ENCODE measurements at regions not wholly inside any gene's neighbourhood (a gene's known extent, or its start where the extent isn't known, plus 50 kb on each side); places are given as distances from the start of the nearest gene placed in this dataset.

DNA sequence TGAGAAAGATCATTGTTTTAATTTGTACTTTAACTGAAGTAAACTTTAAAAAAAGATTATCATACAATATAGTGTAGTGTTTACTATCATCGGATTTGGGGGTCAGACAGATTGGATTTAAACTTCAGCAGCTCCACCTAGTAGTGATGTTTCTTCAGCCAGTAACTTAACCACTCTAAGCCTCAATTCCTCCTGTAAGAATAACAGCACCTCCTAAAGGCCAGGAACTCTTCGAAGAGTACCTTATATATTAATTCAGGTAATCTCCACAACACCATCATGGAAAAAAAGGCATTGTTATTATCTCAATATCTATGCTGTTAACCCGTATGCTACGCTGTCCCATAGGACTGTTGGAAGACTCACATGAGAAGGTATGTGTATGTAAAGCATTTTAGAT, 69.0 kb upstream of the DLGAP1 start:
- POLR2A ChIA-PET, result no interaction called here

DNA sequence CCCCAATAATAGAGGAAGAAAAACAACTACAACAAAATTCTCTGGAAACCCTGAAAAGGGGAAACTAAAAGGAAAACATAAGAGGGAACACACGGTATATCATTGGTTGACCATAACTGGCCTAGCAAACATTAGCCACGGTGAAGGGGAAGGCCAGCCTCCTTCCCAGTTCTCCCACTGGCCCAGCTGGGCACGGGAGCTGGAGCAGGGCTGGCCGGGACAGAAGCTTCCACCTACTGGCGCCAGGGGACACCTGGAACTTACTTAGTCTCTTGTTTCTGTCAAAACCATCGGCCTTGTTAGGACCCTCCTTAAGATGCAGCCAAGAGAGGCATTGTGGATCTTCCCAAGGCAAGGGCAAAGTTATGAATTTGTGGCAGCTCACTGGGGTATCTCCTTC, 56.1 kb upstream of the DLGAP1 start:
- H3K4me1 Mint-ChIP-seq, result no peaks in the 10 kb centered on the region
- H3K27me3 ChIP-seq (ENCODE audit: insufficient read depth, low read length, poor library complexity, severe bottlenecking), result no peaks in the 10 kb centered on the region

More for the DNA sequence above, 69.0 kb upstream of the DLGAP1 start:
- no peaks in the 10 kb centered on the region for H3K9me3 ChIP-seq (ENCODE audit: low read length)
- no peaks in the 10 kb centered on the region for H3K27me3 Mint-ChIP-seq
- no peak for DNase-seq
- H3K36me3 Mint-ChIP-seq, result no peaks in the 10 kb centered on the region
- H3K27me3 ChIP-seq (ENCODE audit: insufficient read depth, low read length, poor library complexity, severe bottlenecking), result no peaks in the 10 kb centered on the region
- no peak overlapping the region for H3K4me3 Mint-ChIP-seq
- H3K27ac Mint-ChIP-seq, result no peak overlapping the region
- no peaks in the 10 kb centered on the region for H3K36me3 ChIP-seq (ENCODE audit: insufficient read depth, low read length)
- CTCF ChIA-PET, result no interaction called here
- no peaks in the 10 kb centered on the region for H3K4me1 Mint-ChIP-seq
- H3K4me3 ChIP-seq (ENCODE audit: low read length), result no peak overlapping the region
- H3K27ac ChIP-seq (ENCODE audit: low read depth, low read length), result no peak overlapping the region
- peaks cover 13 to 39% (median 24%) of the 10 kb centered on the region in 5 donors for H3K9me3 Mint-ChIP-seq
- no peaks in the 10 kb centered on the region for H3K4me1 ChIP-seq (ENCODE audit: insufficient read depth, low read length)

DNA sequence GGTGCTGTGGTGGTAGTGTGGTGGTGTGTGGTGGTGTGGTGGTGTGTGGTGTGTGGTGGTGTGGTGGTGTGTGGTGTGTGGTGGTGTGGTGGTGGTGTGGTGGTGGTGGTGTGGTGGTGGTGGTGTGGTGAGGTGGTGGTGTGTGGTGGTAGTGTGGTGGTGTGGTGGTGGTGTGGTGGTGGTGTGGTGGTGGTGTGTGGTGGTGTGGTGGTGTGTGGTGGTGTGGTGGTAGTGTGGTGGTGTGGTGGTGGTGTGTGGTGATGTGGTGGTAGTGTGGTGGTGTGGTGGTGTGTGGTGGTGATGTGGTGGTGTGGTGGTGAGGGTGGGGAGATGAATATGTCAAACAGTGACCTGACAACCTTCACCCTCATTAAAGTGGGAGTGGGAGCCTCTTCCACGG, 55.6 kb upstream of the DLGAP1 start:
- H3K4me3 ChIP-seq (ENCODE audit: low read length), result no peak overlapping the region
- H3K9me3 ChIP-seq (ENCODE audit: low read length), result no peaks in the 10 kb centered on the region
- POLR2A ChIA-PET, result no interaction called here
- Mint-ChIP-seq H3K4me1 (no peaks in the 10 kb centered on the region), H3K9me3 (peaks cover 1 to 17% (median 11%) of the 10 kb centered on the region in 5 donors), H3K4me3 (no peak overlapping the region), H3K27ac (no peak overlapping the region), H3K27me3 (no peaks in the 10 kb centered on the region), H3K36me3 (no peaks in the 10 kb centered on the region)
- H3K27me3 ChIP-seq (ENCODE audit: insufficient read depth, low read length, poor library complexity, severe bottlenecking), result no peaks in the 10 kb centered on the region
- no peak for DNase-seq
- H3K36me3 ChIP-seq (ENCODE audit: insufficient read depth, low read length), result no peaks in the 10 kb centered on the region
- CTCF ChIA-PET, result no interaction called here
- no peak overlapping the region for H3K27ac ChIP-seq (ENCODE audit: low read depth, low read length)
- H3K4me1 ChIP-seq (ENCODE audit: insufficient read depth, low read length), result no peaks in the 10 kb centered on the region

More for the DNA sequence above, 56.1 kb upstream of the DLGAP1 start:
- no peak for DNase-seq
- Mint-ChIP-seq H3K36me3 (no peaks in the 10 kb centered on the region), H3K4me3 (no peak overlapping the region), H3K9me3 (peaks cover 3 to 17% (median 11%) of the 10 kb centered on the region in 5 donors), H3K27ac (no peak overlapping the region), H3K27me3 (no peaks in the 10 kb centered on the region)
- Histone ChIP-seq H3K27ac (ENCODE audit: low read depth, low read length) (no peak overlapping the region), H3K4me3 (ENCODE audit: low read length) (no peak overlapping the region), H3K4me1 (ENCODE audit: insufficient read depth, low read length) (no peaks in the 10 kb centered on the region), H3K36me3 (ENCODE audit: insufficient read depth, low read length) (no peaks in the 10 kb centered on the region), H3K9me3 (ENCODE audit: low read length) (no peaks in the 10 kb centered on the region)
- CTCF ChIA-PET, result no interaction called here
- POLR2A ChIA-PET, result no interaction called here

DNA sequence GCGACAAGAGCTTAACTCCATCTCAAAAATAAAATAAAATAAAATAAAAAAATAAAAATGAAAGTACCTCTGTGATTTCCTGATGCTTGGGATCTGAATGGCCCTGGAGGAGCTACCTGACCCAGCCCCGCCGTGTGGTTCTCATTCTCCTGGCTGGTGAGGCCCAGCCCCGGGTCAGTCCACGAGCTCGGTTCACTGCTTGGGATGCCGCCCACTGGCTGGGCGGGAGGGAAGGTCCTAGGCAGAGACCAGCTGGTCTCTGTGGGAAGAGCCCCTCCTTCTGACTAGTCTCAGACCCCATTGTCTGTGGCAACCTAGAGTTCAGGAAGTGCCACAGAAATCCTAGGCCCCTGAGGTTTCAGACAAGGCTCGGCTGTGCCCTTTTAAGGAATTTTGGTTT, 55.1 kb upstream of the DLGAP1 start:
- DNase-seq, result no peak
- Mint-ChIP-seq H3K9me3 (peaks cover 0 to 17% (median 11%) of the 10 kb centered on the region in 5 donors), H3K36me3 (no peaks in the 10 kb centered on the region), H3K4me3 (no peak overlapping the region), H3K27ac (no peak overlapping the region), H3K27me3 (no peaks in the 10 kb centered on the region), H3K4me1 (no peaks in the 10 kb centered on the region)
- Histone ChIP-seq H3K27ac (ENCODE audit: low read depth, low read length) (no peak overlapping the region), H3K4me1 (ENCODE audit: insufficient read depth, low read length) (no peaks in the 10 kb centered on the region), H3K9me3 (ENCODE audit: low read length) (no peaks in the 10 kb centered on the region), H3K36me3 (ENCODE audit: insufficient read depth, low read length) (no peaks in the 10 kb centered on the region), H3K27me3 (ENCODE audit: insufficient read depth, low read length, poor library complexity, severe bottlenecking) (no peaks in the 10 kb centered on the region), H3K4me3 (ENCODE audit: low read length) (no peak overlapping the region)
- ChIA-PET POLR2A (no interaction called here), CTCF (no interaction called here)
